ENCODE measurements at regions not wholly inside any gene's neighbourhood (a gene's known extent, or its start where the extent isn't known, plus 50 kb on each side); places are given as distances from the start of the nearest gene placed in this dataset.

DNA sequence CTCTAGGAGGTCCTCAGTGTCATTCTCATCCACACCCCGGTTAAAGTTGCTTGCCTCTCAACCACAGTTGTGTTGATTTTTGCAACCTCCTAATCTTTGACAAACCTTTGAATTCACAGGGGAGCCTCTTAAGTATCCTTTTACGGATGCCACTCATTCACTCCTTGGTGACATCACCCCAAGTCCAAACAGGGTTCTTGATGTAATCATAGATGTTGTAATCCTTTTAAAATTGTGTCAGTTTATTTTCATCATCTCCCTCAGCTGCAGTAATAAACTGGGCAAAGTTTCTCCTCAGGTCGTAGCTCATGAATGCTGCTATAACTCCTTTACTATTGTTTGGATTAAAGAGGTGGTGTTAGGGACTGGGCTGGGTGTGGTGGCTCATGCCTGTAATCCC is 637.2 kb upstream of the NUDT12 start:
- no peaks in the 10 kb centered on the region for H3K4me1 ChIP-seq (replicated peaks)
- no peaks in the 10 kb centered on the region for H3K27me3 ChIP-seq (replicated peaks; ENCODE audit: insufficient read depth)
- H3K4me3 ChIP-seq = no peak overlapping the region
- TF ChIP-seq POLR2A (IDR thresholded peaks at IDR 0.05) (no peak), POLR2AphosphoS5 (IDR thresholded peaks at IDR 0.05) (no peak)
- TF ChIP-seq, protein P1, sequence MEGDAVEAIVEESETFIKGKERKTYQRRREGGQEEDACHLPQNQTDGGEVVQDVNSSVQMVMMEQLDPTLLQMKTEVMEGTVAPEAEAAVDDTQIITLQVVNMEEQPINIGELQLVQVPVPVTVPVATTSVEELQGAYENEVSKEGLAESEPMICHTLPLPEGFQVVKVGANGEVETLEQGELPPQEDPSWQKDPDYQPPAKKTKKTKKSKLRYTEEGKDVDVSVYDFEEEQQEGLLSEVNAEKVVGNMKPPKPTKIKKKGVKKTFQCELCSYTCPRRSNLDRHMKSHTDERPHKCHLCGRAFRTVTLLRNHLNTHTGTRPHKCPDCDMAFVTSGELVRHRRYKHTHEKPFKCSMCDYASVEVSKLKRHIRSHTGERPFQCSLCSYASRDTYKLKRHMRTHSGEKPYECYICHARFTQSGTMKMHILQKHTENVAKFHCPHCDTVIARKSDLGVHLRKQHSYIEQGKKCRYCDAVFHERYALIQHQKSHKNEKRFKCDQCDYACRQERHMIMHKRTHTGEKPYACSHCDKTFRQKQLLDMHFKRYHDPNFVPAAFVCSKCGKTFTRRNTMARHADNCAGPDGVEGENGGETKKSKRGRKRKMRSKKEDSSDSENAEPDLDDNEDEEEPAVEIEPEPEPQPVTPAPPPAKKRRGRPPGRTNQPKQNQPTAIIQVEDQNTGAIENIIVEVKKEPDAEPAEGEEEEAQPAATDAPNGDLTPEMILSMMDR (IDR thresholded peaks at IDR 0.05) = no peak
- no peaks in the 10 kb centered on the region for H3K36me3 ChIP-seq
- no peak overlapping the region for H3K27ac ChIP-seq
- 57% methylated on average over 3 of the region's 3 CpGs for WGBS
- DNase-seq (ENCODE audit: low spot score) = no peak
- intact Hi-C loops (cut with DNase I) = no loop called here
- no peaks in the 10 kb centered on the region for H3K9me3 ChIP-seq

DNA sequence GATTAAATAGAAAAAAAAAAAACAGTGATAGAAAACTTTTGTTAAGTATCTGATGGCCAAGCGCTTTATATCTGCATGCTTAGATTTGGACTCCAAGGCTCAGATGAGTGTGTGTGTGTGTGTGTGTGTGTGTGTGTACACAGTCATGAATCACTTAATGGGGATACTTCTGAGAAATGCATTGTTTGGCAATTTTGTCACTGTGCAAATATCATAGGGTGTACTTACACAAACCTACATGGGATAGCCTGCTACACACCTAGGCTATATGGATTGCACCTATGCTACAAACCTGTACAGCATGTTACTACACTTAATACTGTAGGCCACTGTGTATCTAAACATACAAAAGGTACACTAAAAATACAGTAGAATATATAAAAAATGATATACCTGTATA is 635.6 kb upstream of the NUDT12 start:
- no peaks in the 10 kb centered on the region for H3K36me3 ChIP-seq
- no peaks in the 10 kb centered on the region for H3K9me3 ChIP-seq
- no peaks in the 10 kb centered on the region for H3K4me1 ChIP-seq (replicated peaks)
- no peaks in the 10 kb centered on the region for H3K27me3 ChIP-seq (replicated peaks; ENCODE audit: insufficient read depth)
- no peak for DNase-seq (ENCODE audit: low spot score)
- H3K27ac ChIP-seq = no peak overlapping the region
- TF ChIP-seq POLR2A (IDR thresholded peaks at IDR 0.05) (no peak), POLR2AphosphoS5 (IDR thresholded peaks at IDR 0.05) (no peak)
- TF ChIP-seq, protein P1 (IDR thresholded peaks at IDR 0.05) = no peak
- 96% methylated on average over 1 of the region's 1 CpG for WGBS
- intact Hi-C loops (cut with DNase I) = no loop called here
- no peak overlapping the region for H3K4me3 ChIP-seq

DNA sequence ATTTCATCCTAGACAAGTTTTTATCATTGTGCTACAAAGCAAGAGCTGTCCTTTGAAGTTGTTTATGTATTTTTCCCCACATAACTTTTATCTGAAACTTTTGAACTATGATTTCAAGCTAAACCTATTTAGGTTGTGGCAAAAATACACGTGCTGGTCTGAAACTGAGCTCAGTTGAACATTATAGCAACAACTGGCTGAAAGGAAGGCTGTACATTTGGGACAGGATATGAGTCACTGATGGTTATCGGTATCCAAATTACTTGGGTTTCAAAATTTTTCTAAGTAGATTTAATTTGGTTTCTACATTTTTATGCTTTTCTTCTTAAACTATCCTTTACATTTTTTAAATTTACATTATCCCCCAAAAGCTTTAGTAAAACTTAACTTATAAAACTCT is 627.3 kb upstream of the NUDT12 start:
- DNase-seq (ENCODE audit: low spot score) = no peak
- Histone ChIP-seq H3K36me3 (no peaks in the 10 kb centered on the region), H3K9me3 (no peaks in the 10 kb centered on the region), H3K4me3 (no peak overlapping the region), H3K27ac (no peak overlapping the region), H3K4me1 (replicated peaks) (no peaks in the 10 kb centered on the region), H3K27me3 (replicated peaks; ENCODE audit: insufficient read depth) (no peaks in the 10 kb centered on the region)
- TF ChIP-seq POLR2AphosphoS5 (IDR thresholded peaks at IDR 0.05) = no peak
- no peak for TF ChIP-seq POLR2A (IDR thresholded peaks at IDR 0.05)
- TF ChIP-seq, protein P1 (IDR thresholded peaks at IDR 0.05) = no peak
- intact Hi-C loops (cut with DNase I) = no loop called here
- WGBS = 60% methylated on average over 2 of the region's 2 CpGs

- Histone ChIP-seq H3K9me3 (no peaks in the 10 kb centered on the region), H3K27ac (no peak overlapping the region), H3K4me3 (no peak overlapping the region), H3K27me3 (replicated peaks; ENCODE audit: insufficient read depth) (no peaks in the 10 kb centered on the region), H3K4me1 (replicated peaks) (no peaks in the 10 kb centered on the region), H3K36me3 (no peaks in the 10 kb centered on the region)
- DNase-seq (ENCODE audit: low spot score) = no peak
- TF ChIP-seq POLR2AphosphoS5 (IDR thresholded peaks at IDR 0.05) (no peak), POLR2A (IDR thresholded peaks at IDR 0.05) (no peak)
- TF ChIP-seq, protein P1 (IDR thresholded peaks at IDR 0.05) = no peak
- intact Hi-C loops (cut with DNase I) = no loop called here
- 80% methylated on average over 4 of the region's 4 CpGs for whole genome bisulfite sequencing
These were observed 626.4 kb upstream of the NUDT12 start for GRCh38 chr5:104189031-104189430.

- WGBS = 100% methylated on average over 2 of the region's 2 CpGs
- TF ChIP-seq POLR2A (IDR thresholded peaks at IDR 0.05) = no peak
- TF ChIP-seq, protein P1 (IDR thresholded peaks at IDR 0.05) = no peak
- no peak for TF ChIP-seq POLR2AphosphoS5 (IDR thresholded peaks at IDR 0.05)
- H3K4me1 ChIP-seq (replicated peaks) = no peaks in the 10 kb centered on the region
- H3K36me3 ChIP-seq = no peaks in the 10 kb centered on the region
- H3K9me3 ChIP-seq = no peaks in the 10 kb centered on the region
- intact Hi-C loops (cut with DNase I) = no loop called here
- no peak overlapping the region for H3K27ac ChIP-seq
- H3K27me3 ChIP-seq (replicated peaks; ENCODE audit: insufficient read depth) = no peaks in the 10 kb centered on the region
- no peak for DNase-seq (ENCODE audit: low spot score)
- no peak overlapping the region for H3K4me3 ChIP-seq
These were observed 625.1 kb upstream of the NUDT12 start for GRCh38 chr5:104187656-104188055.
